ENCODE measurements at regions not wholly inside any gene's neighbourhood (a gene's known extent, or its start where the extent isn't known, plus 50 kb on each side); places are given as distances from the start of the nearest gene placed in this dataset.

- TF ChIP-seq CTCF (IDR thresholded peaks at IDR 0.05; ENCODE audit: low read depth, low read length, poor library complexity, severe bottlenecking): no peak
- no peak for TF ChIP-seq EZH2phosphoT487 (IDR thresholded peaks at IDR 0.05; ENCODE audit: borderline replicate concordance, low read length)
These were observed 97.0 kb upstream of the PJA1 start for GRCh38 chrX:69262036-69262936.

All from DOHH2 (cell line).